SK-N-SH (cell line): ENCODE measurements at regions not wholly inside any gene's neighbourhood (a gene's known extent, or its start where the extent isn't known, plus 50 kb on each side); places are given as distances from the start of the nearest gene placed in this dataset.
"Not testable (repeated sequence)": the region's sequence is repeated elsewhere in the genome, so short reads cannot be mapped to it uniquely, and the experiment has no call there.

Source experiments
- CTCF ChIP-seq: fragments of 200-600 bp; sonication (generic); IDR thresholded peaks from 2 replicates; pipeline ENCODE4 v1.6.1; 2017; ENCODE audit warnings: antibody characterized with exemption, mild to moderate bottlenecking, moderate library complexity
- EP300 ChIP-seq, 2 experiments: IDR thresholded peaks; 2 replicates each; pipeline versions ENCODE4 v1.4.0 to v1.6.1; 2012; ENCODE audit warnings: borderline replicate concordance in 1 of 2, low read depth in 1 of 2, low read length in 1 of 2
- GABPA ChIP-seq: IDR thresholded peaks from 2 replicates; pipeline ENCODE4 v1.4.0; 2012; ENCODE audit warnings: low read depth, mild to moderate bottlenecking
- JUND ChIP-seq: IDR thresholded peaks from 2 replicates; pipeline ENCODE4 v1.4.0; 2012
- MAX ChIP-seq: IDR thresholded peaks from 2 replicates; pipeline ENCODE4 v1.4.0; 2012; ENCODE audit warnings: low read depth
- POLR2AphosphoS5 ChIP-seq: IDR thresholded peaks from 2 replicates; pipeline ENCODE4 v1.6.1; 2012; ENCODE audit warnings: low read depth, low read length
- RAD21 ChIP-seq: IDR thresholded peaks from 2 replicates; pipeline ENCODE4 v1.6.1; 2012; ENCODE audit warnings: mild to moderate bottlenecking, low read length
- SMC3 ChIP-seq: IDR thresholded peaks from 2 replicates; pipeline ENCODE4 v1.6.1; 2012; ENCODE audit warnings: low read depth, low read length, improper control_type of control experiment
- YY1 ChIP-seq: IDR thresholded peaks from 2 replicates; pipeline ENCODE4 v1.4.0; 2012; ENCODE audit warnings: low read depth, mild to moderate bottlenecking

GRCh38 chr4:131729716-131730398 lies 1419.2 kb upstream of the PCDH10 start:
- not testable (repeated sequence) for TF ChIP-seq CTCF; SMC3; EP300 (IDR thresholded peaks at IDR 0.05; ENCODE audit: borderline replicate concordance in 1 of 2, low read depth in 1 of 2, low read length in 1 of 2); MAX; YY1; JUND; POLR2AphosphoS5; RAD21; GABPA
